ENCODE measurements at regions not wholly inside any gene's neighbourhood (a gene's known extent, or its start where the extent isn't known, plus 50 kb on each side); places are given as distances from the start of the nearest gene placed in this dataset.

GRCh38 chr2:7803515-7803914 lies 878.3 kb upstream of the ID2 start:
- Histone ChIP-seq H2AFZ (ENCODE audit: low read depth, low read length) (no peak overlapping the region), H3K27ac (ENCODE audit: low read length) (no peak overlapping the region), H3K27me3 (ENCODE audit: insufficient read depth, low read depth, low read length) (no peaks in the 10 kb centered on the region)

DNA sequence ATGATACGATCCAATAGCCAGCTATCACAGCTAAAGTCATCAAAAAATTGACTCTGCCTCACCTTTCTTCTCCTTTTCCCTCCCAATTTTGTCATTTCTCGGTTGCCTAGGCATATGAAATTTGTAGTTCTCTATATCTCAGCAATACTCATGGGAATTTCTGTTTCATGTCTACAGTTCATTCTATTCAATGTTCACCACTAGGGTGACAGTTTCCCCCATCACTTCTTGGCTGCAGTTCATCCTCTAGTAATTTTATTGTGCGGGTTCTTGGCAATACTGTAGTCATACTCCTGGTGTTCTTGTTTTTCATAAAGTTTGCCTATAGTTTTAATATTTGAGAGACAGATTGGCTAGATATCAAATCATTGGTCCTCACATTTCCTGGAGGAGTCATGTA lies 872.2 kb upstream of the ID2 start:
- H3F3A ChIP-seq (ENCODE audit: insufficient read depth, low read length, poor library complexity, severe bottlenecking): no peaks in the 10 kb centered on the region
- no peaks in the 10 kb centered on the region for H3K79me2 ChIP-seq (replicated peaks; ENCODE audit: insufficient read depth, low read length)
- TF ChIP-seq TAF1 (IDR thresholded peaks at IDR 0.05; ENCODE audit: low read depth) (no peak), MXI1 (conservative IDR thresholded peaks at IDR 0.05; ENCODE audit: poor library complexity, severe bottlenecking) (no peak), EP300 (conservative IDR thresholded peaks at IDR 0.05; ENCODE audit: poor library complexity, severe bottlenecking) (no peak), POLR2AphosphoS5 (IDR thresholded peaks at IDR 0.05) (no peak), SMC3 (conservative IDR thresholded peaks at IDR 0.05; ENCODE audit: poor library complexity) (no peak)
- H3K27ac ChIP-seq (ENCODE audit: low read length): no peak overlapping the region
- H2AFZ ChIP-seq (ENCODE audit: low read depth, low read length): no peak overlapping the region
- no peaks in the 10 kb centered on the region for H3K9me2 ChIP-seq (ENCODE audit: insufficient read depth, low read length)
- H3K4me2 ChIP-seq (ENCODE audit: low read length): no peak overlapping the region
- no peaks in the 10 kb centered on the region for H4K20me1 ChIP-seq (ENCODE audit: insufficient read depth)
- no peaks in the 10 kb centered on the region for H3K36me3 ChIP-seq (ENCODE audit: insufficient read depth, low read length)
- no peak overlapping the region for H3K9ac ChIP-seq (ENCODE audit: low read length)
- no peaks in the 10 kb centered on the region for H3K27me3 ChIP-seq (ENCODE audit: insufficient read depth, low read depth, low read length)
- no peak overlapping the region for H3K4me3 ChIP-seq (ENCODE audit: low read length)
- peaks cover 6% of the 10 kb centered on the region for H3K9me3 ChIP-seq (ENCODE audit: low read length)

More at GRCh38 chr2:7803515-7803914, 878.3 kb upstream of the ID2 start:
- no peaks in the 10 kb centered on the region for H3K9me2 ChIP-seq (ENCODE audit: insufficient read depth, low read length)
- no peaks in the 10 kb centered on the region for H3F3A ChIP-seq (ENCODE audit: insufficient read depth, low read length, poor library complexity, severe bottlenecking)
- no peak overlapping the region for H3K4me3 ChIP-seq (ENCODE audit: low read length)
- peaks cover 6% of the 10 kb centered on the region for H3K9me3 ChIP-seq (ENCODE audit: low read length)
- no peaks in the 10 kb centered on the region for H3K36me3 ChIP-seq (ENCODE audit: insufficient read depth, low read length)
- no peaks in the 10 kb centered on the region for H3K79me2 ChIP-seq (replicated peaks; ENCODE audit: insufficient read depth, low read length)
- H4K20me1 ChIP-seq (ENCODE audit: insufficient read depth): no peaks in the 10 kb centered on the region
- no peak overlapping the region for H3K9ac ChIP-seq (ENCODE audit: low read length)
- H3K4me2 ChIP-seq (ENCODE audit: low read length): no peak overlapping the region
- TF ChIP-seq RAD21 (conservative IDR thresholded peaks at IDR 0.05): no peak
- TF ChIP-seq TAF1 (IDR thresholded peaks at IDR 0.05; ENCODE audit: low read depth): no peak
- TF ChIP-seq EZH2 (IDR thresholded peaks at IDR 0.05; ENCODE audit: borderline replicate concordance, insufficient read depth, low read length, poor library complexity, severe bottlenecking): no peak
- no peak for TF ChIP-seq EP300 (conservative IDR thresholded peaks at IDR 0.05; ENCODE audit: poor library complexity, severe bottlenecking)
- TF ChIP-seq, protein P1, sequence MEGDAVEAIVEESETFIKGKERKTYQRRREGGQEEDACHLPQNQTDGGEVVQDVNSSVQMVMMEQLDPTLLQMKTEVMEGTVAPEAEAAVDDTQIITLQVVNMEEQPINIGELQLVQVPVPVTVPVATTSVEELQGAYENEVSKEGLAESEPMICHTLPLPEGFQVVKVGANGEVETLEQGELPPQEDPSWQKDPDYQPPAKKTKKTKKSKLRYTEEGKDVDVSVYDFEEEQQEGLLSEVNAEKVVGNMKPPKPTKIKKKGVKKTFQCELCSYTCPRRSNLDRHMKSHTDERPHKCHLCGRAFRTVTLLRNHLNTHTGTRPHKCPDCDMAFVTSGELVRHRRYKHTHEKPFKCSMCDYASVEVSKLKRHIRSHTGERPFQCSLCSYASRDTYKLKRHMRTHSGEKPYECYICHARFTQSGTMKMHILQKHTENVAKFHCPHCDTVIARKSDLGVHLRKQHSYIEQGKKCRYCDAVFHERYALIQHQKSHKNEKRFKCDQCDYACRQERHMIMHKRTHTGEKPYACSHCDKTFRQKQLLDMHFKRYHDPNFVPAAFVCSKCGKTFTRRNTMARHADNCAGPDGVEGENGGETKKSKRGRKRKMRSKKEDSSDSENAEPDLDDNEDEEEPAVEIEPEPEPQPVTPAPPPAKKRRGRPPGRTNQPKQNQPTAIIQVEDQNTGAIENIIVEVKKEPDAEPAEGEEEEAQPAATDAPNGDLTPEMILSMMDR (IDR thresholded peaks at IDR 0.05; ENCODE audit: poor library complexity, severe bottlenecking): no peak
- no peak for TF ChIP-seq SMC3 (conservative IDR thresholded peaks at IDR 0.05; ENCODE audit: poor library complexity)
- no peak for TF ChIP-seq MXI1 (conservative IDR thresholded peaks at IDR 0.05; ENCODE audit: poor library complexity, severe bottlenecking)
- TF ChIP-seq POLR2AphosphoS5 (IDR thresholded peaks at IDR 0.05): no peak
- TF ChIP-seq REST (IDR thresholded peaks at IDR 0.05; ENCODE audit: borderline replicate concordance): no peak

All from neural cell (in vitro differentiated cells).